ENCODE measurements at regions not wholly inside any gene's neighbourhood (a gene's known extent, or its start where the extent isn't known, plus 50 kb on each side); places are given as distances from the start of the nearest gene placed in this dataset.

- DNase-seq (ENCODE audit: low spot score): peak; percentile 24
These were observed 746.6 kb downstream of the UQCRFS1 start for GRCh38 chr19:28466107-28467045.

GRCh38 chr19:28465371-28466086 lies 747.4 kb downstream of the UQCRFS1 start:
- TF ChIP-seq CTCF (IDR thresholded peaks at IDR 0.05): no peak
- Histone ChIP-seq H3K27ac (no peak overlapping the region), H3K4me3 (no peak overlapping the region)
- peak; percentile 19 for DNase-seq (ENCODE audit: low spot score)

More at GRCh38 chr19:28466107-28467045, 746.6 kb downstream of the UQCRFS1 start:
- H3K27ac ChIP-seq: no peak overlapping the region
- H3K4me3 ChIP-seq: no peak overlapping the region
- TF ChIP-seq CTCF (IDR thresholded peaks at IDR 0.05): peak; percentile 51

- TF ChIP-seq CTCF (IDR thresholded peaks at IDR 0.05): no peak
- H3K4me3 ChIP-seq: no peak overlapping the region
- no peak for DNase-seq (ENCODE audit: low spot score)
- no peak overlapping the region for H3K27ac ChIP-seq
These were observed 749.4 kb downstream of the UQCRFS1 start for GRCh38 chr19:28463493-28464053.

GRCh38 chr19:28457620-28458019 lies 755.3 kb downstream of the UQCRFS1 start:
- TF ChIP-seq CTCF (IDR thresholded peaks at IDR 0.05): no peak
- DNase-seq (ENCODE audit: low spot score): no peak
- H3K4me3 ChIP-seq: no peak overlapping the region

GRCh38 chr19:28456708-28457320 lies 756.1 kb downstream of the UQCRFS1 start:
- no peak for TF ChIP-seq CTCF (IDR thresholded peaks at IDR 0.05)

More at GRCh38 chr19:28457620-28458019, 755.3 kb downstream of the UQCRFS1 start:
- no peak overlapping the region for H3K27ac ChIP-seq

GRCh38 chr19:28456252-28456651 lies 756.7 kb downstream of the UQCRFS1 start:
- Histone ChIP-seq H3K27ac (no peak overlapping the region), H3K4me3 (no peak overlapping the region)
- TF ChIP-seq CTCF (IDR thresholded peaks at IDR 0.05): no peak
- DNase-seq (ENCODE audit: low spot score): no peak

More at GRCh38 chr19:28456708-28457320, 756.1 kb downstream of the UQCRFS1 start:
- Histone ChIP-seq H3K27ac (no peak overlapping the region), H3K4me3 (no peak overlapping the region)
- no peak for DNase-seq (ENCODE audit: low spot score)

All from coronary artery (tissue), 2 donors.